ENCODE measurements at regions not wholly inside any gene's neighbourhood (a gene's known extent, or its start where the extent isn't known, plus 50 kb on each side); places are given as distances from the start of the nearest gene placed in this dataset.

DNA sequence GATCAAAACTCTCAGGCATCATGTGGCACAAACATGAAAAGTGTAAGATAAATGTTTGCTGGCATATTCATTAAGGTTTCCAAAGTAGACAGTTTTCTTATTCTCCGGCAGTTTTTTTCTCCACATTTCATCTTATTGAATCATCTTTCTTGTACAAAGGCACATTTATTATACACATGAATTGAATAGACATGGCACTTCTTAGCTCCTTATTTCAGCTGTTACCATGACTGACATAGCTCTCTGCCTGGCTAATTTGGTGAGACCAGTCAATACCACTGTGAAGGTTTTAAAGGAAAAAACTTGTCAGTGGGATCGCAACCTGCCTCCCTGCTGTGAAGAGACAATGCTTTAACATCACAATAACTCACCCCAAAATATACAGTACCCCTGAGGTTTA, 285.0 kb upstream of the PCDH20 start:
- no peak overlapping the region for H3K27ac ChIP-seq (ENCODE audit: low read depth, low read length)
- TF ChIP-seq EZH2phosphoT487 (IDR thresholded peaks at IDR 0.05; ENCODE audit: borderline replicate concordance) (no peak), JUND (IDR thresholded peaks at IDR 0.05) (no peak), SIN3A (IDR thresholded peaks at IDR 0.05; ENCODE audit: low read depth) (no peak), CEBPB (IDR thresholded peaks at IDR 0.05; ENCODE audit: low read depth) (no peak), ZNF274 (IDR thresholded peaks at IDR 0.05; ENCODE audit: low read depth, low read length) (no peak), EGR1 (IDR thresholded peaks at IDR 0.05; ENCODE audit: low read depth) (no peak), POLR2AphosphoS5 (IDR thresholded peaks at IDR 0.05; ENCODE audit: low read depth, low read length) (no peak), SRF (IDR thresholded peaks at IDR 0.05; ENCODE audit: low read depth) (no peak), FOSL1 (IDR thresholded peaks at IDR 0.05; ENCODE audit: low read depth) (no peak), YY1 (IDR thresholded peaks at IDR 0.05; ENCODE audit: extremely low read depth, insufficient replicate concordance, low read depth, low read length) (no peak), POLR2A (IDR thresholded peaks at IDR 0.05; ENCODE audit: borderline replicate concordance, extremely low read depth, insufficient read depth, insufficient read length) (no peak), RAD21 (IDR thresholded peaks at IDR 0.05; ENCODE audit: low read depth) (no peak)
- TF ChIP-seq, protein P1, sequence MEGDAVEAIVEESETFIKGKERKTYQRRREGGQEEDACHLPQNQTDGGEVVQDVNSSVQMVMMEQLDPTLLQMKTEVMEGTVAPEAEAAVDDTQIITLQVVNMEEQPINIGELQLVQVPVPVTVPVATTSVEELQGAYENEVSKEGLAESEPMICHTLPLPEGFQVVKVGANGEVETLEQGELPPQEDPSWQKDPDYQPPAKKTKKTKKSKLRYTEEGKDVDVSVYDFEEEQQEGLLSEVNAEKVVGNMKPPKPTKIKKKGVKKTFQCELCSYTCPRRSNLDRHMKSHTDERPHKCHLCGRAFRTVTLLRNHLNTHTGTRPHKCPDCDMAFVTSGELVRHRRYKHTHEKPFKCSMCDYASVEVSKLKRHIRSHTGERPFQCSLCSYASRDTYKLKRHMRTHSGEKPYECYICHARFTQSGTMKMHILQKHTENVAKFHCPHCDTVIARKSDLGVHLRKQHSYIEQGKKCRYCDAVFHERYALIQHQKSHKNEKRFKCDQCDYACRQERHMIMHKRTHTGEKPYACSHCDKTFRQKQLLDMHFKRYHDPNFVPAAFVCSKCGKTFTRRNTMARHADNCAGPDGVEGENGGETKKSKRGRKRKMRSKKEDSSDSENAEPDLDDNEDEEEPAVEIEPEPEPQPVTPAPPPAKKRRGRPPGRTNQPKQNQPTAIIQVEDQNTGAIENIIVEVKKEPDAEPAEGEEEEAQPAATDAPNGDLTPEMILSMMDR (IDR thresholded peaks at IDR 0.05 in 2 of 3, conservative IDR thresholded peaks at IDR 0.05 in 1 of 3; ENCODE audit: borderline replicate concordance in 1 of 3, insufficient read depth in 1 of 3, low read depth in 2 of 3, low read length in 2 of 3) = no peak
- TF ChIP-seq, protein P2, sequence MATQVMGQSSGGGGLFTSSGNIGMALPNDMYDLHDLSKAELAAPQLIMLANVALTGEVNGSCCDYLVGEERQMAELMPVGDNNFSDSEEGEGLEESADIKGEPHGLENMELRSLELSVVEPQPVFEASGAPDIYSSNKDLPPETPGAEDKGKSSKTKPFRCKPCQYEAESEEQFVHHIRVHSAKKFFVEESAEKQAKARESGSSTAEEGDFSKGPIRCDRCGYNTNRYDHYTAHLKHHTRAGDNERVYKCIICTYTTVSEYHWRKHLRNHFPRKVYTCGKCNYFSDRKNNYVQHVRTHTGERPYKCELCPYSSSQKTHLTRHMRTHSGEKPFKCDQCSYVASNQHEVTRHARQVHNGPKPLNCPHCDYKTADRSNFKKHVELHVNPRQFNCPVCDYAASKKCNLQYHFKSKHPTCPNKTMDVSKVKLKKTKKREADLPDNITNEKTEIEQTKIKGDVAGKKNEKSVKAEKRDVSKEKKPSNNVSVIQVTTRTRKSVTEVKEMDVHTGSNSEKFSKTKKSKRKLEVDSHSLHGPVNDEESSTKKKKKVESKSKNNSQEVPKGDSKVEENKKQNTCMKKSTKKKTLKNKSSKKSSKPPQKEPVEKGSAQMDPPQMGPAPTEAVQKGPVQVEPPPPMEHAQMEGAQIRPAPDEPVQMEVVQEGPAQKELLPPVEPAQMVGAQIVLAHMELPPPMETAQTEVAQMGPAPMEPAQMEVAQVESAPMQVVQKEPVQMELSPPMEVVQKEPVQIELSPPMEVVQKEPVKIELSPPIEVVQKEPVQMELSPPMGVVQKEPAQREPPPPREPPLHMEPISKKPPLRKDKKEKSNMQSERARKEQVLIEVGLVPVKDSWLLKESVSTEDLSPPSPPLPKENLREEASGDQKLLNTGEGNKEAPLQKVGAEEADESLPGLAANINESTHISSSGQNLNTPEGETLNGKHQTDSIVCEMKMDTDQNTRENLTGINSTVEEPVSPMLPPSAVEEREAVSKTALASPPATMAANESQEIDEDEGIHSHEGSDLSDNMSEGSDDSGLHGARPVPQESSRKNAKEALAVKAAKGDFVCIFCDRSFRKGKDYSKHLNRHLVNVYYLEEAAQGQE (IDR thresholded peaks at IDR 0.05; ENCODE audit: low read depth) = no peak
- TF ChIP-seq, protein P3, sequence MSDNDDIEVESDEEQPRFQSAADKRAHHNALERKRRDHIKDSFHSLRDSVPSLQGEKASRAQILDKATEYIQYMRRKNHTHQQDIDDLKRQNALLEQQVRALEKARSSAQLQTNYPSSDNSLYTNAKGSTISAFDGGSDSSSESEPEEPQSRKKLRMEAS (IDR thresholded peaks at IDR 0.05) = no peak
- TF ChIP-seq, protein P4, sequence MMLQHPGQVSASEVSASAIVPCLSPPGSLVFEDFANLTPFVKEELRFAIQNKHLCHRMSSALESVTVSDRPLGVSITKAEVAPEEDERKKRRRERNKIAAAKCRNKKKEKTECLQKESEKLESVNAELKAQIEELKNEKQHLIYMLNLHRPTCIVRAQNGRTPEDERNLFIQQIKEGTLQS (IDR thresholded peaks at IDR 0.05) = no peak
- ChIA-PET CTCF (no interaction called here), POLR2A (no interaction called here), RAD21 (ENCODE audit: low non-redundant PET in 1 of 2, low total read pairs in 2 of 2, uncharacterized antibody in 2 of 2, unreplicated experiment in 2 of 2) (no interaction called here)
- BruUV-seq (replicated peaks) = no TSS peak
- H3K4me1 ChIP-seq (ENCODE audit: control insufficient read depth in 1 of 2, insufficient read depth in 2 of 2, low read length in 2 of 2) = no peaks in the 10 kb centered on the region
- no peak overlapping the region for H2AFZ ChIP-seq (ENCODE audit: low read depth, low read length, poor library complexity, severe bottlenecking)
- H3K36me3 ChIP-seq (ENCODE audit: control insufficient read depth in 1 of 2, insufficient read depth in 2 of 2, low read length in 2 of 2) = no peaks in the 10 kb centered on the region
- no peaks in the 10 kb centered on the region for H3K27me3 ChIP-seq (ENCODE audit: insufficient read depth, low read length)
- no peak overlapping the region for H3K4me3 ChIP-seq (replicated peaks in 1 of 2; ENCODE audit: low read depth in 1 of 2, low read length in 2 of 2)
- no peak for DNase-seq (ENCODE audit: low read depth, low spot score)
- H3K9ac ChIP-seq (ENCODE audit: low read length) = no peak overlapping the region
- no peaks in the 10 kb centered on the region for H3K79me2 ChIP-seq (ENCODE audit: insufficient read depth, low read length)
- no peak for ATAC-seq
- H3K4me2 ChIP-seq (ENCODE audit: low read length) = no peak overlapping the region
- no peaks in the 10 kb centered on the region for H4K20me1 ChIP-seq (ENCODE audit: insufficient read depth)
- intact Hi-C loops (cut with micrococcal nuclease) = no loop called here
- H3K9me3 ChIP-seq (ENCODE audit: control insufficient read depth in 1 of 2, insufficient read depth in 1 of 2, low read depth in 1 of 2, low read length in 2 of 2) = no peaks in the 10 kb centered on the region; a peak in 1 of 4 replicates
- H3K9me2 ChIP-seq (ENCODE audit: insufficient read depth) = no peaks in the 10 kb centered on the region

All from HCT116 (cell line).